CD8-positive, alpha-beta memory T cell (primary cell): ENCODE measurements at regions not wholly inside any gene's neighbourhood (a gene's known extent, or its start where the extent isn't known, plus 50 kb on each side); places are given as distances from the start of the nearest gene placed in this dataset.

Source experiments
- CTCF ChIA-PET: fragments of 350-600 bp; sonication (Branson Sonifier 250); formaldehyde crosslinking; loops from one replicate; lab custom pipeline; 2021; ENCODE audit warnings: antibody characterized with exemption; lab: Charles Lee
- POLR2A ChIA-PET: fragments of 350-600 bp; sonication (Branson Sonifier 250); formaldehyde crosslinking; loops from one replicate; lab custom pipeline; 2021; ENCODE audit warnings: antibody characterized with exemption; lab: Charles Lee
- DNase-seq, 5 donors: peaks; one replicate each; pipeline versions ENCODE4 v3.0.0 to v3.0.0-alpha.2; 2020 to 2022; ENCODE audit warnings: mixed read lengths in 1 of 5
- H3K27ac ChIP-seq: one replicate; pipeline ENCODE4 v1.7.0; 2013; ENCODE audit warnings: low read depth, mild to moderate bottlenecking, low read length, moderate library complexity
- H3K27me3 ChIP-seq: 2 replicates; pipeline ENCODE4 v1.7.0; 2013; ENCODE audit warnings: low read length, mild to moderate bottlenecking; ENCODE audit not compliant: insufficient read depth, poor library complexity, severe bottlenecking
- H3K36me3 ChIP-seq: 2 replicates; pipeline ENCODE4 v1.7.0; 2013; ENCODE audit warnings: mild to moderate bottlenecking, low read length, moderate library complexity; ENCODE audit not compliant: insufficient read depth
- H3K4me1 ChIP-seq: 2 replicates; pipeline ENCODE4 v1.7.0; 2013; ENCODE audit warnings: mild to moderate bottlenecking, low read length, moderate library complexity; ENCODE audit not compliant: insufficient read depth
- H3K4me3 ChIP-seq: 2 replicates; pipeline ENCODE4 v1.7.0; 2013; ENCODE audit warnings: mild to moderate bottlenecking, low read length
- H3K9me3 ChIP-seq: 2 replicates; pipeline ENCODE4 v1.7.0; 2013; ENCODE audit warnings: mild to moderate bottlenecking, low read length
- H3K27ac Mint-ChIP-seq, 8 donors: one replicate each; pipeline ENCODE4 v1.8.0; 2020 to 2021; ENCODE audit warnings: mixed read lengths in 8 of 8, mild to moderate bottlenecking in 6 of 8, inconsistent platforms in 3 of 8, moderate library complexity in 3 of 8
- H3K27me3 Mint-ChIP-seq, 2 donors: one replicate each; pipeline ENCODE4 v1.8.0; 2020 to 2021; ENCODE audit warnings: mixed read lengths in 2 of 2, mild to moderate bottlenecking in 1 of 2, moderate library complexity in 1 of 2
- H3K36me3 Mint-ChIP-seq, 3 donors: one replicate each; pipeline ENCODE4 v1.8.0; 2020 to 2021; ENCODE audit warnings: mixed read lengths in 3 of 3, inconsistent platforms in 1 of 3, mild to moderate bottlenecking in 1 of 3
- H3K4me1 Mint-ChIP-seq, 3 donors: one replicate each; pipeline ENCODE4 v1.8.0; 2020 to 2021; ENCODE audit warnings: mixed read lengths in 3 of 3, inconsistent platforms in 1 of 3, mild to moderate bottlenecking in 1 of 3
- H3K4me3 Mint-ChIP-seq, 7 donors: one replicate each; pipeline ENCODE4 v1.8.0; 2020 to 2021; ENCODE audit warnings: mixed read lengths in 7 of 7, mild to moderate bottlenecking in 6 of 7, moderate library complexity in 4 of 7, inconsistent platforms in 2 of 7
- H3K9me3 Mint-ChIP-seq, 5 donors: one replicate each; pipeline ENCODE4 v1.8.0; 2020 to 2022; ENCODE audit warnings: mixed read lengths in 5 of 5, mild to moderate bottlenecking in 3 of 5, moderate library complexity in 2 of 5, inconsistent platforms in 1 of 5

DNA sequence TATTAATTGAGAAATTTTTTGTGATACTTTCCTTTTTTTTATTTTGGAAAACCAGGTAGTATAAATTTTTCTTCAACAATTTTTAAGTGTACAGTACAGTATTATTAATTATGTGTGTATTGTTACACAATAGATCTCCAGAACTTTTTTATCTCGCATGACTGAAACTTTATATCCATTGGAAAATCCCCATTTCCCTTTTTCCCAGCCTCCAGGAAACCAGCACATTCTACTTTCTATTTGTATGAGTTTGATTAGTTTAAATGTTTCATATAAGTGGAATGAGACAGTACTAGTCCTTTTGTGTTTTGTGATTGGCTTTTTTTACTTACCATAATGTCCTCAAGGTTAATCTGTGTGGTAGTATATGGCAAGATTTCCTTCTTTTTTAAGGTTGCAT is 399.5 kb upstream of the ARGLU1 start:
- Mint-ChIP-seq H3K27ac (no peak overlapping the region), H3K4me3 (no peak overlapping the region), H3K36me3 (no peaks in the 10 kb centered on the region), H3K27me3 (no peaks in the 10 kb centered on the region), H3K9me3 (peaks cover 0 to 20% (median 4%) of the 10 kb centered on the region in 5 donors), H3K4me1 (no peaks in the 10 kb centered on the region)
- no peaks in the 10 kb centered on the region for H3K36me3 ChIP-seq
- H3K27me3 ChIP-seq = no peaks in the 10 kb centered on the region
- POLR2A ChIA-PET = no interaction called here
- H3K27ac ChIP-seq = no peak overlapping the region
- CTCF ChIA-PET = no interaction called here
- H3K4me3 ChIP-seq = no peak overlapping the region
- no peaks in the 10 kb centered on the region for H3K4me1 ChIP-seq
- DNase-seq = no peak
- H3K9me3 ChIP-seq = no peaks in the 10 kb centered on the region

GRCh38 chr13:106963151-106963550 is 395.2 kb upstream of the ARGLU1 start:
- Mint-ChIP-seq H3K27me3 (no peaks in the 10 kb centered on the region), H3K4me3 (no peak overlapping the region), H3K36me3 (no peaks in the 10 kb centered on the region), H3K9me3 (peaks cover 0 to 12% (median 0%) of the 10 kb centered on the region in 5 donors), H3K4me1 (no peaks in the 10 kb centered on the region), H3K27ac (no peak overlapping the region)
- Histone ChIP-seq H3K36me3 (no peaks in the 10 kb centered on the region), H3K27me3 (no peaks in the 10 kb centered on the region), H3K4me1 (no peaks in the 10 kb centered on the region), H3K4me3 (no peak overlapping the region), H3K9me3 (no peaks in the 10 kb centered on the region), H3K27ac (no peak overlapping the region)
- CTCF ChIA-PET = no interaction called here
- DNase-seq = no peak
- POLR2A ChIA-PET = no interaction called here

DNA sequence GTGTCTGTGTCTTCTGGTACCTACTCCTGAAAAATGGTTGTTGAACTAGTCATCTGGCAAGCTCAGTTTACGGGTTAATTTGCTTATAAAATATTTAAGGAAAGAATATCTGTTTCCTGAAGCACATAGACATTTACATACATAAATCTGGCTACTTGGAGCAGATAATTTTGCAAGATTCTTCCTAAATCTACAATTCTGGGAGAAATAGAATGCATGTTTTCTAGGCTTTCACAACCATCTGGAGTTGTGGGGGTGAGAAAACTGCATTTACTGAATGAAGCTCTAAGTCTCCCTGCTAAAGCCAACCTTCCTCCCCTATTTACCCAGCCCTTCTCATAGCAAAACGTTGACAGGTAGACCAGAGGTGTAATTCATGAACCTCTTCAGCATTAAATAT is 393.7 kb upstream of the ARGLU1 start:
- no peak overlapping the region for H3K27ac ChIP-seq
- no peaks in the 10 kb centered on the region for H3K27me3 Mint-ChIP-seq
- no peaks in the 10 kb centered on the region for H3K4me1 ChIP-seq
- DNase-seq = no peak
- H3K4me3 ChIP-seq = no peak overlapping the region
- H3K27ac Mint-ChIP-seq = no peak overlapping the region
- H3K4me3 Mint-ChIP-seq = no peak overlapping the region
- peaks cover 0 to 5% (median 0%) of the 10 kb centered on the region in 5 donors for H3K9me3 Mint-ChIP-seq
- no peaks in the 10 kb centered on the region for H3K4me1 Mint-ChIP-seq
- POLR2A ChIA-PET = no interaction called here
- CTCF ChIA-PET = no interaction called here
- no peaks in the 10 kb centered on the region for H3K27me3 ChIP-seq
- H3K9me3 ChIP-seq = no peaks in the 10 kb centered on the region
- H3K36me3 ChIP-seq = no peaks in the 10 kb centered on the region
- no peaks in the 10 kb centered on the region for H3K36me3 Mint-ChIP-seq

DNA sequence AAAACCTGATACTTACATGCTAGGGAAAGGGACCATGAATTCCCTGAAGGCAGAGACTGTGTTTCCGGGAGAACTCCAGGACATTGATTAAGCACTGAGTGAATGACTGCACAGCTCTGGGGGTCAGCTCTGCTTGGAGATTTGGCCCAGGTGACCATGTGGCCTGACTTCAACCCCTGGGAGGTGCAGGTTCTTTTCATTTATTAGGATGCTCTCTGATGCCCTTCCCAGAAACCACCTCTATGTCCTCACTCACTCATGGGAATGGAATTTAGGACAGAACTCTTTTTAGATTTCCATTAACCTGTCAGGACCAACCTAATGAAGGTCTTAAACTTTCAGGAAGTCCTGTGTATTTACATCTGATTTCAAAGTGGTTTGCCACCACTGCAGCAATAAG is 393.3 kb upstream of the ARGLU1 start:
- no peaks in the 10 kb centered on the region for H3K36me3 Mint-ChIP-seq
- peaks cover 0 to 5% (median 0%) of the 10 kb centered on the region in 5 donors for H3K9me3 Mint-ChIP-seq
- CTCF ChIA-PET = no interaction called here
- POLR2A ChIA-PET = no interaction called here
- no peaks in the 10 kb centered on the region for H3K27me3 Mint-ChIP-seq
- Histone ChIP-seq H3K9me3 (no peaks in the 10 kb centered on the region), H3K4me3 (no peak overlapping the region), H3K36me3 (no peaks in the 10 kb centered on the region), H3K4me1 (no peaks in the 10 kb centered on the region), H3K27me3 (no peaks in the 10 kb centered on the region), H3K27ac (no peak overlapping the region)
- H3K27ac Mint-ChIP-seq = no peak overlapping the region
- H3K4me1 Mint-ChIP-seq = no peaks in the 10 kb centered on the region
- DNase-seq = no peak
- H3K4me3 Mint-ChIP-seq = no peak overlapping the region

DNA sequence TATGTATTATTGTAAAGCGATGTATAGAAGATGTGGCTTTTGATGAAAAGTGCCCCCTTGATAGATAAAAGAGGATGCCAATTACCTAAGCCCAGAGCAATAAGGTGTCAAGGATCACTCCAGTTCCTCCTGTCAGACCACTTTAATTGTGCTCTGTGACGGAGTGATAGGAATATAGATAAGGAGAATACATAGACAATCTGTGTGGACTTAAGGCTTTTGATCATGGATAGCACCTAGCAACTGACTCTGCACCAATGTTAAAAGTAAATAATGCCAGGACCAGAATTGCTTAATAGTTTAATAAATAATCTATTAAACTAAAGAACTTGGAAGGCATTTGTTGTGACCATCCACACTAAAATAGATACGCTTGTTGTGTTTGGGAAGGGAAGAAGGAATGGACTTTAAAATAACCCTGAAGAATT is 390.7 kb upstream of the ARGLU1 start:
- ChIA-PET CTCF (no interaction called here), POLR2A (no interaction called here)
- Mint-ChIP-seq H3K4me1 (no peaks in the 10 kb centered on the region), H3K27ac (no peak overlapping the region), H3K4me3 (no peak overlapping the region), H3K27me3 (no peaks in the 10 kb centered on the region), H3K9me3 (peaks cover 0 to 13% (median 5%) of the 10 kb centered on the region in 5 donors), H3K36me3 (no peaks in the 10 kb centered on the region)
- no peak overlapping the region for H3K4me3 ChIP-seq
- DNase-seq = no peak
- no peaks in the 10 kb centered on the region for H3K9me3 ChIP-seq
- no peaks in the 10 kb centered on the region for H3K4me1 ChIP-seq
- no peaks in the 10 kb centered on the region for H3K27me3 ChIP-seq
- no peak overlapping the region for H3K27ac ChIP-seq
- H3K36me3 ChIP-seq = no peaks in the 10 kb centered on the region

DNA sequence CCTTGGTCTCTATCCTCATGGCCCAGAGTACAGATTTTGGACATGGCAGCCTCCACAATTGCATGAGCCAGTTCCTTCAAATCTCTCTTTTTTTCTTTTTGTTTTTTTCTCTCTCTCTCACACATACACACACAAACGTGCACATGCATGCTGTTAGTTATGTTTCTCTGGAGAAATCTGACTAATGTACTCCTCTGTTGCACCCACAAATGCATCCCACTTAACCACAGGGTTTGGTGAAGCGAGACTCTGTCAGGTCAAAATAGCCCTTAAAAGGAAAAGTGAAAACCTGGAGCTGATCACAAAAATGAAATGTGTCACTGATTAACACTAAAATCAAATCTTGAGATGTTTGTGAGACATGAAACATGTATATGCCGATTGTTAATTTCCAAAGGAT is 374.6 kb upstream of the ARGLU1 start:
- H3K4me1 Mint-ChIP-seq = no peaks in the 10 kb centered on the region
- ChIA-PET POLR2A (no interaction called here), CTCF (no interaction called here)
- Histone ChIP-seq H3K9me3 (no peaks in the 10 kb centered on the region), H3K4me1 (no peaks in the 10 kb centered on the region), H3K4me3 (no peak overlapping the region), H3K27ac (no peak overlapping the region), H3K36me3 (no peaks in the 10 kb centered on the region), H3K27me3 (no peaks in the 10 kb centered on the region)
- H3K27me3 Mint-ChIP-seq = peaks cover 0 to 3% of the 10 kb centered on the region in 2 donors
- DNase-seq = no peak
- no peak overlapping the region for H3K4me3 Mint-ChIP-seq
- H3K27ac Mint-ChIP-seq = no peak overlapping the region
- no peaks in the 10 kb centered on the region for H3K9me3 Mint-ChIP-seq
- H3K36me3 Mint-ChIP-seq = no peaks in the 10 kb centered on the region

DNA sequence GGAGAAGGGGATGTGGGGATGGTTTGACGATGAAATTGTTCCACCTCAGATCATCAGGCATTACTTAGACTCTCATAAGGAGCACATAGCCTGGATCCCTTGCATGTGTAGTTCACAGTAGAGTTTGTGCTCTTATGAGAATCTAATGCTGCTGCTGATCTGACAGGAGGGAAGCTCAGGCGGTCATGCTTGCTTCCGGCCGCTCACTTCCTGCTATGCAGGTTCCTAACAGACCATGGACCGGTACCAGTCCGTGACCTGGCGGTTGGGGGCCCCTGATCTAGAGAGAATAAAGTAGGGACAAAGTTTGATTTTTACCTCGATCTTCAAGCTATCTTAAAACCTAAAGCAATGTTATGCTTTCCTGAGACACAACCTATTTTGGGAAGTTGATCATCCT is 373.8 kb upstream of the ARGLU1 start:
- H3K9me3 ChIP-seq = no peaks in the 10 kb centered on the region
- CTCF ChIA-PET = no interaction called here
- Mint-ChIP-seq H3K4me3 (no peak overlapping the region), H3K27me3 (no peaks in the 10 kb centered on the region), H3K9me3 (no peaks in the 10 kb centered on the region), H3K36me3 (no peaks in the 10 kb centered on the region), H3K27ac (no peak overlapping the region), H3K4me1 (no peaks in the 10 kb centered on the region)
- no peak overlapping the region for H3K4me3 ChIP-seq
- no peak for DNase-seq
- H3K27ac ChIP-seq = no peak overlapping the region
- no peaks in the 10 kb centered on the region for H3K36me3 ChIP-seq
- H3K27me3 ChIP-seq = no peaks in the 10 kb centered on the region
- no peaks in the 10 kb centered on the region for H3K4me1 ChIP-seq
- POLR2A ChIA-PET = no interaction called here

DNA sequence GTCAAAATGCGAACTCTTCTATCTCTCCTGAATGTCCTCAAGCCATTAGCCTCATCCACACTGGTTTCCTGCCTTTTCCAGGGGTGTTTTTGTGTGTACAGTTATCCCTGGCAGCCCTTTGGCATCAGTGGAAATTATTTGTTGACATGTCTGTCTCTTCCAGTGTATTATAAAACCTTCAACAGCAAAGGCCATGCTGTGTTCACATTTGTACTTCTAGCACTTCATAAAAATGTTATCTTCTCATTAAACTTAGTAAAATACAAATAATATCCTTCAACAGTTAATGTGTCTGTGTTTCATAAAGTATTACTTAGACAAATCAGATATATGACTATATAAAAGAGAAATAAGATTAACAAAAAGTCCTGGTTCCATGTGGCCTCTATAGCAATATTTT is 359.5 kb upstream of the ARGLU1 start:
- Mint-ChIP-seq H3K36me3 (no peaks in the 10 kb centered on the region), H3K4me3 (no peak overlapping the region), H3K4me1 (no peaks in the 10 kb centered on the region), H3K27me3 (peaks cover 3 to 4% of the 10 kb centered on the region in 2 donors), H3K27ac (no peak overlapping the region), H3K9me3 (peaks cover 0 to under 1% (median 0%) of the 10 kb centered on the region in 5 donors)
- Histone ChIP-seq H3K27ac (no peak overlapping the region), H3K4me1 (no peaks in the 10 kb centered on the region), H3K36me3 (no peaks in the 10 kb centered on the region), H3K4me3 (no peak overlapping the region), H3K9me3 (no peaks in the 10 kb centered on the region), H3K27me3 (no peaks in the 10 kb centered on the region)
- CTCF ChIA-PET = no interaction called here
- POLR2A ChIA-PET = no interaction called here
- no peak for DNase-seq

DNA sequence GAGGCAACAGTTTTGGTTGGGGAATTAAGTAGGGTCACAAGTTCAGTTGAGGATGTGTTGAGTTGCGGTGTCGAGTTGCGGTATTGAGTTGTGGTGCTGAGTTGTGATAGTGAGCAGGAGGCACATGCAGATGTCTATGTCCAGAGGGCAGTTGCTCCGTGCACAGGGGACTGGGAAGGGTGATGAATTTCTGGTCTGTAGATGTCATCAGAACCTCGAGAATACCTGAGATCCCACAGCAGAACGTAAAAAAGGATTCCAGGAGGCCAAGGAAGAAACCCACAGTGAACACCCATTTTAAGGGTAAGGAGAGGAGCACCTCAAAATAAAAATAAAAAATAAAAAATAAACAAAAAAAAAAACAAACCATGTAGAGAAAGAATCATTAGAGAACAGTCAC is 354.4 kb upstream of the ARGLU1 start:
- H3K27me3 ChIP-seq = no peaks in the 10 kb centered on the region
- no peak overlapping the region for H3K27ac Mint-ChIP-seq
- H3K36me3 ChIP-seq = no peaks in the 10 kb centered on the region
- no peaks in the 10 kb centered on the region for H3K9me3 Mint-ChIP-seq
- H3K27ac ChIP-seq = no peak overlapping the region
- ChIA-PET CTCF (no interaction called here), POLR2A (no interaction called here)
- H3K4me3 ChIP-seq = no peak overlapping the region
- peaks cover 6 to 30% of the 10 kb centered on the region in 2 donors for H3K27me3 Mint-ChIP-seq
- peaks cover 8% of the 10 kb centered on the region for H3K4me1 ChIP-seq
- H3K36me3 Mint-ChIP-seq = no peaks in the 10 kb centered on the region
- H3K9me3 ChIP-seq = no peaks in the 10 kb centered on the region
- no peak overlapping the region for H3K4me3 Mint-ChIP-seq
- H3K4me1 Mint-ChIP-seq = peaks cover 6 to 13% (median 13%) of the 10 kb centered on the region in 3 donors
- DNase-seq = no peak
